DND-41 (cell line): ENCODE measurements at regions not wholly inside any gene's neighbourhood (a gene's known extent, or its start where the extent isn't known, plus 50 kb on each side); places are given as distances from the start of the nearest gene placed in this dataset.

Source experiments
- CTCF ChIP-seq: IDR thresholded peaks from 2 replicates; pipeline ENCODE4 v1.5.1; 2012; ENCODE audit warnings: borderline replicate concordance, low read length, moderate library complexity, mild to moderate bottlenecking; ENCODE audit not compliant: poor library complexity, severe bottlenecking; ENCODE audit errors: extremely low read depth
- EZH2 ChIP-seq: IDR thresholded peaks from 3 replicates; pipeline ENCODE4 v1.6.1; 2012; ENCODE audit warnings: borderline replicate concordance, low read depth, mild to moderate bottlenecking, moderate library complexity, low read length, inconsistent platforms; ENCODE audit not compliant: severe bottlenecking

DNA sequence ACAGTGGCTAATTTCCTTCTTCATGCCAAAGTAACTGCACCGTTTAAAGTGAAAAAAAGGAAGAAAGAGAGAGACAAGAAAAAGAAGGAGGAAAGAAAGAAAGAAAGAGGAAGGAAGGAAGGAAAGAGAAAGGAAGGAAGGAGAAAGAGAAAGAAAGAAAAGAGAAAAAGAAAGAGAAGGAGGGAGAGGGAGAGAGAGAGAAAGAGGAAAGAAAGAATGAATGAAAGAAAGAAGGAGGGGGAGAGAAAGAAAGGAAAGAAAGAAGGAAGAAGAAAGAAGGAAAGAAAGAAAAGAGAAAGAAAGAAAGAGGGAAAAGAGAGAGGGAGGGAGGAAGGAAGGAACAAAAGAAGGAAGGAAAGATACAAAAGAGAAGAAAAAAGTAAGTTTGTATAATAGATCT, 100.6 kb downstream of the GTPBP8 start:
- TF ChIP-seq CTCF (no peak), EZH2 (no peak)
